ENCODE measurements at regions not wholly inside any gene's neighbourhood (a gene's known extent, or its start where the extent isn't known, plus 50 kb on each side); places are given as distances from the start of the nearest gene placed in this dataset.

GRCh38 chr10:8876171-8876570, 821.7 kb downstream of the GATA3 start:
- TF ChIP-seq POLR2A (IDR thresholded peaks at IDR 0.05; ENCODE audit: low read depth, low read length) (no peak), POLR2AphosphoS5 (IDR thresholded peaks at IDR 0.05; ENCODE audit: low read depth, low read length) (no peak)
